ENCODE measurements at regions not wholly inside any gene's neighbourhood (a gene's known extent, or its start where the extent isn't known, plus 50 kb on each side); places are given as distances from the start of the nearest gene placed in this dataset.

- no peak for DNase-seq
Observed at GRCh38 chr5:167557359-167557758, 734.1 kb upstream of the WWC1 start.

GRCh38 chr5:167561796-167562195, 729.6 kb upstream of the WWC1 start:
- no peak for DNase-seq

GRCh38 chr5:167564275-167564674, 727.2 kb upstream of the WWC1 start:
- DNase-seq = no peak

- no peak for DNase-seq
Observed at GRCh38 chr5:167565189-167565954, 726.1 kb upstream of the WWC1 start.

GRCh38 chr5:167570431-167570830, 721.0 kb upstream of the WWC1 start:
- DNase-seq = no peak

- DNase-seq = no peak
Observed at GRCh38 chr5:167571824-167572223, 719.6 kb upstream of the WWC1 start.

- DNase-seq = no peak
Observed at GRCh38 chr5:167573370-167574127, 717.9 kb upstream of the WWC1 start.

GRCh38 chr5:167574464-167574863, 717.0 kb upstream of the WWC1 start:
- DNase-seq = no peak

GRCh38 chr5:167575330-167575729, 716.1 kb upstream of the WWC1 start:
- DNase-seq = no peak

- DNase-seq = no peak
Observed at GRCh38 chr5:167576126-167576525, 715.3 kb upstream of the WWC1 start.

- DNase-seq = no peak
Observed at GRCh38 chr5:167576897-167577296, 714.5 kb upstream of the WWC1 start.

- no peak for DNase-seq
Observed at GRCh38 chr5:167577616-167578015, 713.8 kb upstream of the WWC1 start.

GRCh38 chr5:167578977-167579692, 712.3 kb upstream of the WWC1 start:
- DNase-seq = no peak

GRCh38 chr5:167579693-167580055, 711.8 kb upstream of the WWC1 start:
- no peak for DNase-seq

GRCh38 chr5:167580608-167581007, 710.8 kb upstream of the WWC1 start:
- no peak for DNase-seq

GRCh38 chr5:167582283-167582682, 709.2 kb upstream of the WWC1 start:
- no peak for DNase-seq

- DNase-seq = no peak
Observed at GRCh38 chr5:167582886-167583285, 708.6 kb upstream of the WWC1 start.

GRCh38 chr5:167585184-167585583, 706.3 kb upstream of the WWC1 start:
- DNase-seq = no peak

- no peak for DNase-seq
Observed at GRCh38 chr5:167587772-167588437, 703.5 kb upstream of the WWC1 start.

- no peak for DNase-seq
Observed at GRCh38 chr5:167592114-167592513, 699.3 kb upstream of the WWC1 start.

GRCh38 chr5:167593329-167594060, 698.0 kb upstream of the WWC1 start:
- no peak for DNase-seq

- no peak for DNase-seq
Observed at GRCh38 chr5:167594061-167594435, 697.4 kb upstream of the WWC1 start.
